Erythroblast (primary cell): ENCODE measurements at regions not wholly inside any gene's neighbourhood (a gene's known extent, or its start where the extent isn't known, plus 50 kb on each side); places are given as distances from the start of the nearest gene placed in this dataset.

Experiments
- GATA1 ChIP-seq: IDR thresholded peaks from 2 replicates; pipeline ENCODE4 v1.6.1; 2011; ENCODE audit warnings: low read depth, mild to moderate bottlenecking, control low read depth, low read length, moderate library complexity
- POLR2A ChIP-seq: IDR thresholded peaks from 2 replicates; pipeline ENCODE4 v1.6.1; 2011; ENCODE audit warnings: mild to moderate bottlenecking, low read length

DNA sequence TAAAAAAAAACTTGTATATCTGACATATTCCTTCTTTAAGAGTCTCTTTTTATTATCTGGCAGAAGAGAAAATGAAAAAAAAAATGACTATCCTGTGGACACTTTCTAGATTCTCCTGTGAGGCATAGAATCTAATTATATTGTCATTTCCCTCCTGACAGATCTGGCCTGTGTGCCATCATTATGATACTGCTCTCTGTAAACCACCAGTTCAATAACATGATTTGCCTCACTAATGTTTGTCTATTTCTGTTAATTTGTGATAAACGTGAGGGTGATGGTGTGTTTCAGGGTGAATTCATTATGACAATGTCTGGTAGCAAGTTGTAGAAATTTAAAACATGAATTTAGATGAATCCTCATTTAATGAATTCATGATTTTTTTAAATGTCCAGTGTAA lies 844.5 kb upstream of the ADGRB3 start:
- TF ChIP-seq POLR2A (no peak), GATA1 (no peak)
